ENCODE measurements at regions not wholly inside any gene's neighbourhood (a gene's known extent, or its start where the extent isn't known, plus 50 kb on each side); places are given as distances from the start of the nearest gene placed in this dataset.

GRCh38 chrX:65588795-65589194 lies 54.2 kb upstream of the LAS1L start:
- TF ChIP-seq, protein P1, sequence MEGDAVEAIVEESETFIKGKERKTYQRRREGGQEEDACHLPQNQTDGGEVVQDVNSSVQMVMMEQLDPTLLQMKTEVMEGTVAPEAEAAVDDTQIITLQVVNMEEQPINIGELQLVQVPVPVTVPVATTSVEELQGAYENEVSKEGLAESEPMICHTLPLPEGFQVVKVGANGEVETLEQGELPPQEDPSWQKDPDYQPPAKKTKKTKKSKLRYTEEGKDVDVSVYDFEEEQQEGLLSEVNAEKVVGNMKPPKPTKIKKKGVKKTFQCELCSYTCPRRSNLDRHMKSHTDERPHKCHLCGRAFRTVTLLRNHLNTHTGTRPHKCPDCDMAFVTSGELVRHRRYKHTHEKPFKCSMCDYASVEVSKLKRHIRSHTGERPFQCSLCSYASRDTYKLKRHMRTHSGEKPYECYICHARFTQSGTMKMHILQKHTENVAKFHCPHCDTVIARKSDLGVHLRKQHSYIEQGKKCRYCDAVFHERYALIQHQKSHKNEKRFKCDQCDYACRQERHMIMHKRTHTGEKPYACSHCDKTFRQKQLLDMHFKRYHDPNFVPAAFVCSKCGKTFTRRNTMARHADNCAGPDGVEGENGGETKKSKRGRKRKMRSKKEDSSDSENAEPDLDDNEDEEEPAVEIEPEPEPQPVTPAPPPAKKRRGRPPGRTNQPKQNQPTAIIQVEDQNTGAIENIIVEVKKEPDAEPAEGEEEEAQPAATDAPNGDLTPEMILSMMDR (IDR thresholded peaks at IDR 0.05), result no peak
- no peak for TF ChIP-seq POLR2A (IDR thresholded peaks at IDR 0.05)

All from right lobe of liver (tissue), 4 donors.